Gastroesophageal sphincter (tissue), 4 donors: ENCODE measurements at regions not wholly inside any gene's neighbourhood (a gene's known extent, or its start where the extent isn't known, plus 50 kb on each side); places are given as distances from the start of the nearest gene placed in this dataset.

Source experiments
- ATAC-seq: fragments of 150-250 bp; one replicate; pipeline ENCODE4 v1.9.1; 2016; ENCODE audit warnings: mild to moderate bottlenecking, moderate library complexity
- H3K27ac ChIP-seq, 4 donors: fragments of 200-600 bp; sonication (generic) in 3 of 4; 1 replicate in 3 of 4; 2 replicates in 1 of 4; pipeline ENCODE4 v1.5.1; 2016 to 2019
- H3K27me3 ChIP-seq: fragments of 200-600 bp; sonication (generic); one replicate; pipeline ENCODE4 v1.5.1; 2019
- H3K36me3 ChIP-seq, 2 donors: fragments of 200-600 bp; sonication (generic); one replicate each; pipeline ENCODE4 v1.5.1; 2019; ENCODE audit warnings: control low read depth in 1 of 2
- H3K4me1 ChIP-seq, 3 donors: fragments of 200-600 bp; sonication (generic); 1 replicate in 2 of 3; 2 replicates in 1 of 3; pipeline ENCODE4 v1.5.1; 2016 to 2019; ENCODE audit warnings: control low read depth in 2 of 3
- H3K4me3 ChIP-seq, 2 donors: fragments of 200-600 bp; sonication (generic); one replicate each; pipeline ENCODE4 v1.5.1; 2019; ENCODE audit warnings: mild to moderate bottlenecking in 1 of 2, moderate library complexity in 1 of 2
- H3K9me3 ChIP-seq, 3 donors: fragments of 200-600 bp; sonication (generic); one replicate each; pipeline ENCODE4 v1.5.1; 2017 to 2019; ENCODE audit warnings: control low read depth in 2 of 3
- EP300 ChIP-seq: sonication (generic); formaldehyde crosslinking; IDR thresholded peaks from one replicate; pipeline ENCODE4 v1.6.1; 2017; ENCODE audit warnings: antibody characterized with exemption, mild to moderate bottlenecking
- POLR2A ChIP-seq, 2 donors: fragments of 450-650 bp; IDR thresholded peaks; one replicate each; pipeline ENCODE4 v1.6.1; 2017; ENCODE audit warnings: antibody characterized with exemption in 2 of 2, mild to moderate bottlenecking in 2 of 2, moderate library complexity in 1 of 2
- POLR2AphosphoS5 ChIP-seq: sonication (generic); formaldehyde crosslinking; IDR thresholded peaks from one replicate; pipeline ENCODE4 v1.6.1; 2017; ENCODE audit warnings: antibody characterized with exemption
- WGBS, 2 donors: methylation state at CpG; one replicate each; pipeline ENCODE4 v1.1.5; 2018; ENCODE audit warnings: low coverage in 1 of 2; 5-methylcytosine and 5-hydroxymethylcytosine counted together
- TF ChIP-seq, protein P1 (sequence below), 4 experiments: fragments of 200-600 bp in 2 of 4; fragments of 450-650 bp in 2 of 4; sonication (generic) in 1 of 4; IDR thresholded peaks; one replicate each; pipeline ENCODE4 v1.5.1; 2017 to 2019; ENCODE audit warnings: antibody characterized with exemption in 4 of 4, mild to moderate bottlenecking in 2 of 4, moderate library complexity in 2 of 4

DNA sequence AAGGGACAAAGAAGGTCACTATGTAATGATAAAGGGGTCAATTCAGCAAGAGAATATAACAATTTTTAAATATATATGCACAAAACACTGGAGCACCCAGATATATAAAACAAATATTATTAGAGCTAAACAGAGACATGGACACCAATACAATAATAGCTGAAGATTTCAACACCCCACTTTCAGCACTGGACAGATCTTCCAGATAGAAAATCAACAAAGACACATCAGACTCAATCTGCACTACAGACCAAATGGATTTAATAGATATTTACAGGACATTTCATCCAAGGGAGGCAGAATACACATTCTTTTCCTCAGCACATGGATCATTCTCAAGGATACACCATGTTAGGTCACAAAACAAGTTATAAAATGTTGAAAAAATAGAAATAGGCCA, 111.4 kb downstream of the SOX3 start:
- H3K27me3 ChIP-seq: no peaks in the 10 kb centered on the region
- no peak for ATAC-seq
- TF ChIP-seq, protein P1, sequence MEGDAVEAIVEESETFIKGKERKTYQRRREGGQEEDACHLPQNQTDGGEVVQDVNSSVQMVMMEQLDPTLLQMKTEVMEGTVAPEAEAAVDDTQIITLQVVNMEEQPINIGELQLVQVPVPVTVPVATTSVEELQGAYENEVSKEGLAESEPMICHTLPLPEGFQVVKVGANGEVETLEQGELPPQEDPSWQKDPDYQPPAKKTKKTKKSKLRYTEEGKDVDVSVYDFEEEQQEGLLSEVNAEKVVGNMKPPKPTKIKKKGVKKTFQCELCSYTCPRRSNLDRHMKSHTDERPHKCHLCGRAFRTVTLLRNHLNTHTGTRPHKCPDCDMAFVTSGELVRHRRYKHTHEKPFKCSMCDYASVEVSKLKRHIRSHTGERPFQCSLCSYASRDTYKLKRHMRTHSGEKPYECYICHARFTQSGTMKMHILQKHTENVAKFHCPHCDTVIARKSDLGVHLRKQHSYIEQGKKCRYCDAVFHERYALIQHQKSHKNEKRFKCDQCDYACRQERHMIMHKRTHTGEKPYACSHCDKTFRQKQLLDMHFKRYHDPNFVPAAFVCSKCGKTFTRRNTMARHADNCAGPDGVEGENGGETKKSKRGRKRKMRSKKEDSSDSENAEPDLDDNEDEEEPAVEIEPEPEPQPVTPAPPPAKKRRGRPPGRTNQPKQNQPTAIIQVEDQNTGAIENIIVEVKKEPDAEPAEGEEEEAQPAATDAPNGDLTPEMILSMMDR (IDR thresholded peaks at IDR 0.05): no peak
- TF ChIP-seq POLR2AphosphoS5 (no peak), EP300 (no peak), POLR2A (IDR thresholded peaks at IDR 0.05) (no peak)
- no peak overlapping the region for H3K4me3 ChIP-seq
- no peaks in the 10 kb centered on the region for H3K4me1 ChIP-seq
- no peak overlapping the region for H3K27ac ChIP-seq
- H3K36me3 ChIP-seq: no peaks in the 10 kb centered on the region
- no peaks in the 10 kb centered on the region for H3K9me3 ChIP-seq

DNA sequence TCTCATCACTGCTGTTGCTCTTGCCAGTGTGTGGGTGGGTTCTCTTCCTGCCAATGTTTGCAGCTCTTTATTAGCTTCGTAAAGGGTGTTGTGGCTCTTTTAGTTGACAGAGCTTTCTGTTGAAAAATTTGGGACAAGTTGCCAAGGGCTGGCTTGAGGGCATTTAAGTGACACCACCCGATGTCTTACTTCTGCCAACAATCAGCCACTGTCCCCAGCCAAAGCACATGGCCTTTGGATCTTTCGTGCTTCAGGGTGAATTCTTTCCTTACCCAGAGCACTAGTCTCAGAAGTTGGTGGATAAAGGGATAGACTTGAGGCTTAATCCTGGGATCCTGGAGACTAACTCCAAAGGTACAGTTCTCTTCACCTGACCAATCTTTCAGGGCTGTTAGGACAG, 113.6 kb downstream of the SOX3 start:
- H3K36me3 ChIP-seq: no peaks in the 10 kb centered on the region
- H3K4me3 ChIP-seq: no peak overlapping the region
- 40 to 70% methylated on average over 1 to 2 of the region's 3 CpGs for WGBS, 2 donors
- H3K27me3 ChIP-seq: no peaks in the 10 kb centered on the region
- ATAC-seq: no peak
- no peak overlapping the region for H3K27ac ChIP-seq
- H3K9me3 ChIP-seq: no peaks in the 10 kb centered on the region
- H3K4me1 ChIP-seq: no peaks in the 10 kb centered on the region
- TF ChIP-seq POLR2A (IDR thresholded peaks at IDR 0.05) (no peak), EP300 (no peak), POLR2AphosphoS5 (no peak)
- TF ChIP-seq, protein P1 (IDR thresholded peaks at IDR 0.05): no peak

DNA sequence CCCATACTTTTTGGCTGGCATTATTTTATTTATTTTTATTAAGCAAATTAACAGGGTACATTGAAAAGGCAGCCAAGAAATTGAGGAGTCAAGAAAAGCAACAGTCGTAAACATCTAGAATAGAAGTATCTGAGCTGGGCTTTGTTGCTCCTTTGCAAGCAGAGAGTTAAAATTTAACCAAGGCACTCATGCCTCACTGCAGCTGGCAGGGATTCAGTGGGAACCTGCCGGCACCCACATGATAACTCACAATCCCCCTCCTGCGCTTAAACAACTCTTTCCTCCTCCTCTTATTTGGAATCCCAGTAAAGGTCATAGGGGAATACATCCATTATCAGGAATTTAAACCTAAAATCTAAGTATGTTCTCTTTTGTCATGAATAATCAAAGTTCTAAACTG, 115.5 kb downstream of the SOX3 start:
- TF ChIP-seq EP300: no peak
- TF ChIP-seq, protein P1 (IDR thresholded peaks at IDR 0.05): no peak
- TF ChIP-seq POLR2AphosphoS5: no peak
- no peak for TF ChIP-seq POLR2A (IDR thresholded peaks at IDR 0.05)
- Histone ChIP-seq H3K4me3 (no peak overlapping the region), H3K36me3 (no peaks in the 10 kb centered on the region), H3K9me3 (no peaks in the 10 kb centered on the region), H3K27me3 (no peaks in the 10 kb centered on the region), H3K27ac (no peak overlapping the region), H3K4me1 (no peaks in the 10 kb centered on the region)
- ATAC-seq: no peak
- 0 to 57% methylated on average over 1 to 3 of the region's 3 CpGs for WGBS, 2 donors

DNA sequence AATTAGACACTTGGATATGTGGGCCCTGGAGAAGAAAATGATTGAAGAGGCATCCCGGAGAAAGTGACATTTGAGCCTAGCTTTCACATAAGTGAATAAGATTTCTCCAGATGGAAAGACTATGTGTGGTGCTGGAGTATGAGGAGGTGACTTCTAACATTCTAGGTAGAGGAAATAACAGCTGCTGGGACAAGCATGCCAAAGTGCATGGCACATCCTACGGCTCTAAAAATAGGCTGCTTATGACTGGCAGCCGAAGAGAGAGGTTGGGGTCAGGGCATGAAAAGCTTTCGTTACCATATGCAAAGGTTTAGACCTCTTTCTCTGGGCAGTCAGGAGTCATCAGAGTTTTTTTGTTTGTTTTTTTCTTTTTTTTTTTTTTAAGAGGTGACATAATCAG, 142.0 kb downstream of the SOX3 start:
- WGBS, 2 donors: 77 to 79% methylated on average over 4 of the region's 4 CpGs
- H3K36me3 ChIP-seq: no peaks in the 10 kb centered on the region
- no peaks in the 10 kb centered on the region for H3K27me3 ChIP-seq
- ATAC-seq: no peak
- TF ChIP-seq POLR2AphosphoS5 (no peak), EP300 (no peak), POLR2A (IDR thresholded peaks at IDR 0.05) (no peak)
- TF ChIP-seq, protein P1 (IDR thresholded peaks at IDR 0.05): no peak
- no peaks in the 10 kb centered on the region for H3K9me3 ChIP-seq
- H3K4me1 ChIP-seq: no peaks in the 10 kb centered on the region
- H3K4me3 ChIP-seq: no peak overlapping the region
- H3K27ac ChIP-seq: no peak overlapping the region

DNA sequence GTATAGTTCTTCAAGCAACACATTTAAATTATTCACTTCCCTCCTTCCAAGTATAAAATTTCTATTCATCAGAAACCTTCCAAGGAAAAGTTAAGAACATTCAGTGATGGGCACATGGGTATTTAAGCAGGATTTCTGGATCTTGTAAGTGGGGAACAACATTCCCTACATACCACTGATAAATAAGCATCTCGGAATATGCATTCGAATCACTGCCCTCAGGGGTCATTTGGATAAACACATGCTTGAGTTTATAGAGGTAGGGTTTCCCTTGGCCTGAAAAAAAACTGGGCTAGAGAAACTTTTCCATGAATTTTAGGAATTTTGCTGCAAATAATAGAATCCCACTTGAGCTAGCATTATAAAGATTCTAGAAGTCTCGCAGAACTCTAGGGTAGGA, 143.9 kb downstream of the SOX3 start:
- no peak for TF ChIP-seq EP300
- no peak for TF ChIP-seq POLR2A (IDR thresholded peaks at IDR 0.05)
- TF ChIP-seq, protein P1 (IDR thresholded peaks at IDR 0.05): no peak
- TF ChIP-seq POLR2AphosphoS5: no peak
- Histone ChIP-seq H3K4me1 (no peaks in the 10 kb centered on the region), H3K9me3 (no peaks in the 10 kb centered on the region), H3K27me3 (no peaks in the 10 kb centered on the region), H3K4me3 (no peak overlapping the region), H3K27ac (no peak overlapping the region), H3K36me3 (no peaks in the 10 kb centered on the region)
- WGBS, 2 donors: 14 to 58% methylated on average over 3 of the region's 3 CpGs
- ATAC-seq: no peak
